MG63 (cell line): ENCODE measurements at regions not wholly inside any gene's neighbourhood (a gene's known extent, or its start where the extent isn't known, plus 50 kb on each side); places are given as distances from the start of the nearest gene placed in this dataset.
A peak's percentile ranks its signal among the peaks of the same experiment; 100 is the strongest.
"Not testable (repeated sequence)": the region's sequence is repeated elsewhere in the genome, so short reads cannot be mapped to it uniquely, and the experiment has no call there.

Experiments used
- DNase-seq: peaks from one replicate; pipeline ENCODE4 v3.0.0-alpha.2; 2020
- H3K27me3 ChIP-seq: fragments of 250-450 bp; sonication (Bioruptor Pico); 2 replicates; pipeline ENCODE4 v1.5.1; 2020; ENCODE audit warnings: mild to moderate bottlenecking, moderate library complexity
- H3K36me3 ChIP-seq: fragments of 250-450 bp; sonication (Bioruptor Pico); 2 replicates; pipeline ENCODE4 v1.5.1; 2020; ENCODE audit warnings: mild to moderate bottlenecking, moderate library complexity
- H3K4me3 ChIP-seq: fragments of 250-450 bp; sonication (Bioruptor Pico); 2 replicates; pipeline ENCODE4 v1.5.1; 2020; ENCODE audit warnings: mild to moderate bottlenecking, moderate library complexity
- H3K9me3 ChIP-seq: fragments of 250-450 bp; sonication (Bioruptor Pico); 2 replicates; pipeline ENCODE4 v1.5.1; 2020; ENCODE audit warnings: mild to moderate bottlenecking, moderate library complexity

GRCh38 chr1:55520861-55521260 is 305.7 kb upstream of the USP24 start:
- no peak for DNase-seq
- no peak overlapping the region for H3K4me3 ChIP-seq
- H3K9me3 ChIP-seq, result no peaks in the 10 kb centered on the region
- no peaks in the 10 kb centered on the region for H3K36me3 ChIP-seq
- H3K27me3 ChIP-seq, result no peaks in the 10 kb centered on the region

- no peaks in the 10 kb centered on the region for H3K9me3 ChIP-seq
- H3K36me3 ChIP-seq, result no peaks in the 10 kb centered on the region
- H3K4me3 ChIP-seq, result no peak overlapping the region
- DNase-seq, result no peak
- no peaks in the 10 kb centered on the region for H3K27me3 ChIP-seq
These were observed 304.9 kb upstream of the USP24 start for GRCh38 chr1:55519937-55520683.

DNA sequence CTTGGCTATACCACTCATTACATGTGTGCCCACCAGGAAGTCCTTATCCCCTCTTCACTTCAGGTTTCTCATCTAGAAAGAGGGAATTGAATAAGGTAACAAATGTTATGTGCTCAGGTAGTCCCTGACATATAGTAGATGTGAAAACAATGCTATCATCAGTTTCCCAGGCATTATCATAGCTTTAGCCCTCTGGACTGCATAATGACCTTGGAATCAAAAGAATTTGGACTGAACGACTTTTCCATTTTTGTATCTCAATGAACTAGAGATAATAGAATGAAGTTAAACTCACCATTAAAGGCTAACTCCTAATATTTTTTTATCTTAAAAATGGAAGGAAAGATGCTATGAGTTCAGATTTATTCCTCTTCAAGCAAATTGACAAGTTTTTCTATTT is 304.1 kb upstream of the USP24 start:
- Histone ChIP-seq H3K9me3 (no peaks in the 10 kb centered on the region), H3K27me3 (no peaks in the 10 kb centered on the region), H3K4me3 (no peak overlapping the region), H3K36me3 (no peaks in the 10 kb centered on the region)
- no peak for DNase-seq

GRCh38 chr1:55517036-55517435 is 301.9 kb upstream of the USP24 start:
- Histone ChIP-seq H3K9me3 (no peaks in the 10 kb centered on the region), H3K4me3 (no peak overlapping the region), H3K36me3 (no peaks in the 10 kb centered on the region), H3K27me3 (no peaks in the 10 kb centered on the region)
- DNase-seq, result no peak

- H3K36me3 ChIP-seq, DNase-seq, H3K27me3 ChIP-seq, H3K9me3 ChIP-seq, H3K4me3 ChIP-seq: not testable (repeated sequence)
These were observed 299.4 kb upstream of the USP24 start for GRCh38 chr1:55514571-55514970.

GRCh38 chr1:55512466-55512865 is 297.3 kb upstream of the USP24 start:
- Histone ChIP-seq H3K9me3 (no peaks in the 10 kb centered on the region), H3K4me3 (no peak overlapping the region), H3K36me3 (no peaks in the 10 kb centered on the region), H3K27me3 (no peaks in the 10 kb centered on the region)
- no peak for DNase-seq

- no peaks in the 10 kb centered on the region for H3K27me3 ChIP-seq
- no peaks in the 10 kb centered on the region for H3K9me3 ChIP-seq
- DNase-seq, result no peak
- no peaks in the 10 kb centered on the region for H3K36me3 ChIP-seq
- H3K4me3 ChIP-seq, result no peak overlapping the region
These were observed 292.4 kb upstream of the USP24 start for GRCh38 chr1:55507578-55507931.

DNA sequence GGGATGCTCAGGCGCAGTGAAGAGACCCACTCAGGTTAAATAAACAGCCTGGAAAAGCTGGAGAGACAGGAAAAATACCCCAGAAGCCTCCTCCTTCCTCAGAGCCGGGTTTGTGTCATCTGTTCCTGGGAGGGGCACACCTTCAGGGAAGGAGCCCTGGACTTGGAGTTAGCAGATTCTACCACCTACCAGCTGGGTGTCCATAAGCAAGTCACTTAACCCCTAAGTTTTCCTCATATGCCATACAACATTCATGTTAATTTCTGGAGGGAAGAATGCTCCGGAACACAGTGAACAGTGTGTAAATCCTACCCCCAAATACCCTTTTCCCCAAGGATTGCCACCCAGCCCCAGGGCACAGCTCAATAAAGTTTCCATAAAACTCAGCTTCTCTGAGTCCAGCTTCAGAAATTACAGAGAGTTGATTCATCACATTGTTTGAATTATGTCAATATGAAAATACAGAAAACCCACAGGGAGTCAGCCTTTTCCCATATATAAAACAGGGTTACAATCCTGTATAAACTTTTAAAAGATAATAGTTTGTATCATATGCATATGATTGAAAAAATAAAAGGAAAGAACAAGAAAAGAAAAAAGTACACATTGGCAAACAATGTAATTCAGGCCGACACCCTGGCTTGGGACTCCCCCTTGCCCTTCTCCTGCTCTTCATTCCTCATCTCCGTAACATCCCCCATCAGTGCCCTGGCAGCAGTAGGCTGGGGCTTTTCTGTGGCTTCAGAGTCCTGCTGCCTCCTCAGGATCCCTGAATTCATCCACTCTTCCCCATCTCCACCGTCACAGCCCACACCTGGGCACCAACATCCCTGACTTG is 291.8 kb upstream of the USP24 start:
- DNase-seq, result peak; percentile 47
- H3K36me3 ChIP-seq, result no peaks in the 10 kb centered on the region
- no peak overlapping the region for H3K4me3 ChIP-seq
- H3K9me3 ChIP-seq, result no peaks in the 10 kb centered on the region
- no peaks in the 10 kb centered on the region for H3K27me3 ChIP-seq

DNA sequence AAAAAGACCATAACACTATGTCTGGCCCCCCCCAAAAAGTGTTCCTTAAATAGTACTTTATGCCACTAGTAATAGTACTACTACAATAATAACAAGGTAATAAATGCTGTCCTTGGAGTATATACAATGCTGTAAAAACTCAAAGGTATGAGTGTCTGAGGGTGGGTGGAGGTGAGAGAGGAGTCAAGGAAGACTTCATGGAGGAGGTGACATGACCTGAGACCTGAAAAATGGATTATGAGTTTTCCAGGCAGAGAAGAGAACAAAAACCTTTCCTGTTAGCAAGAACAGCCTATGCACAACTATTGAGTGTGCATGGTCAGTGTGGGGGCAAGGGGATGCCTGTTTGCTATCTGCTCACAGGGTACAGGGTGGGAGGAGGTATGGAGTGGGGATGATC is 290.2 kb upstream of the USP24 start:
- Histone ChIP-seq H3K27me3 (no peaks in the 10 kb centered on the region), H3K36me3 (no peaks in the 10 kb centered on the region), H3K9me3 (no peaks in the 10 kb centered on the region), H3K4me3 (no peak overlapping the region)
- DNase-seq, result no peak

DNA sequence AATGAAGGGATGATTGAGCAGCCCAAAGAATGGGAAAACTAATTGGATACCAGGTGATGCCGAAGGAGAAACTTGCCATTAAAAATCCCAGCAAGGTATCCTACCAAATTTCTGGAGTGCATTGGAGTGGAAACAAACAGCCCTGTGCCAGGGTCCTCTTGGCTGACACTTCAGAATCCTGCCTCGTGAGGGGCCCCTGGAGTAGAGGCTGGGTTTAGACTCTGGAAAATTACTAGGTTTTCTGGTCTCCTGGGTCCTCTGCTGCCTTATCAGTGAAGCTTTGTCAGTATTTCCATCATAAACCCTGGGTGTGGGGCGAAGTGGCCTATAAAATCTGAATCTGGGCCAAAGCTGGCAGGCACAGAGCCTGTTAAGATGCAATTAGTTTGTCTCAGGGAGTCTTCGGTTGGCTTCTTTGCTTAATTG is 289.2 kb upstream of the USP24 start:
- no peak for DNase-seq
- H3K27me3 ChIP-seq, result no peaks in the 10 kb centered on the region
- H3K4me3 ChIP-seq, result no peak overlapping the region
- no peaks in the 10 kb centered on the region for H3K9me3 ChIP-seq
- H3K36me3 ChIP-seq, result no peaks in the 10 kb centered on the region

DNA sequence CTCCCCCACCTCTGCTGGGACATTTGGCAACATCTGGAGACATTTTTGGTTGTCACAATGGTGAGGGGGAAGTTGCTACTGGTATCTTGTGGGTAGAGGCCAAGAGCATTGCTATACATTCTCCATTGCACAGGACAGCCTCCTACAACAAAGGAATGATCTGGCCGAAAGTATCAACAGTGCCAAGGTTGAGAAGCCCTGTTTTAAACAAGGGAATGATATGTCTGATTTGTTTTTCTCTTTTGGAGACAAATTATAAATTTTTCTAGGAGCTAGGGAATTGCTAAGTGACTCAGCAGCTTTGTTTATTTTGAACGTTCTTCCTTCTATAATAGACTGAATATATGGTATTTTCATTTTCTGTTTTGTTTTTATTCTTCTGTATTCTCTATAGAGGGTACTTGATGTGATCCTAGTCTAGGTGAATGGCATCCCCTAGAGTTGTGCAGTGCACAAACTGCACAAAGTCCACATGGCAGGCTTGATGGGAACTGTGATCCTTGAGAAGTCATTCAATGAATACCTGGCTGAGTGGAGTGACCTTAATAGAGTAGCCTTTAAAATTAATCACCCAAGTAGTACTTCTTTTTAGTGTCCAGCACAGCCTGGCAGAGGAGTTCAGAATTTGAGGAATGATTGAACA is 288.6 kb upstream of the USP24 start:
- Histone ChIP-seq H3K9me3 (no peaks in the 10 kb centered on the region), H3K27me3 (no peaks in the 10 kb centered on the region), H3K4me3 (no peak overlapping the region), H3K36me3 (no peaks in the 10 kb centered on the region)
- peak; percentile 26 for DNase-seq

DNA sequence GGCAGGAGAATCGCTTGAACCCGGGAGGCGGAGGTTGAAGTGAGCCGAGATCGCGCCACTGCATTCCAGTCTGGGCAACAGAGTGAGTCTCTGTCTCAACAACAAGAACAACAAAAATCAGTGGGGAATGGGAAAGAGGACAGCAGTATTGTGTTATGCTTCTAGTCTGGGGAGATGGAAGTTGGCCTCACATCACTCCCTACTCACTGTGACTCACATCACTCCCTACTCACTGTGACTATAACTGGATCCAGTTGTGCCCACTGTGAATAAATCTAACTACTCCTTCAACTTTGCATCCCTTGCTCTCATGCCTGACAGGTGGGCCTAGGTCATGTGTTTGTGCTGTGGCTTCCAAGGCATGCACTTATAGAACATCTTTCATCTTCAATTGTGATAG is 285.4 kb upstream of the USP24 start:
- peak; percentile 14 for DNase-seq
- Histone ChIP-seq H3K4me3 (no peak overlapping the region), H3K36me3 (no peaks in the 10 kb centered on the region)

GRCh38 chr1:55490547-55490946 is 275.4 kb upstream of the USP24 start:
- Histone ChIP-seq H3K27me3 (no peaks in the 10 kb centered on the region), H3K9me3 (no peaks in the 10 kb centered on the region), H3K36me3 (no peaks in the 10 kb centered on the region), H3K4me3 (no peak overlapping the region)
- DNase-seq, result no peak

More for the DNA sequence above, 285.4 kb upstream of the USP24 start:
- Histone ChIP-seq H3K27me3 (no peaks in the 10 kb centered on the region), H3K9me3 (no peaks in the 10 kb centered on the region)

DNA sequence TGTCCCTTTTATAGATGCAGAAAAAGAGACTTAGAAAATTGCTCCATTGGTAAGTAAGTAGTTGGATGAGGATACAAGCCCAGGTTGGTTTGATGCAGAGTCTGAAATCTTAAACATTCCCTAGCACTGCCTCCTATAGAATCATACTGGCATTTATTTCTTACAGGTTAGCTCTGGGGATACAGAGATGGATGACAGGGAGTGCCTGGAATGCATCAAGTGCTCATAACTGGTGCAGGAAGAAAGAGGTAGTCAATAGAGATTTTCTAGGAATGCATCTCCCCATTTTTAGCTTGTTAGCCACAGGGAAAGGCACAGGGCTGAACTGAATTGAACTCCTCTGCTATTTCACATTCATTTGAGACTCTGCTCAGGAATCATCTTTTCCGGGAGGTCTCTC is 269.0 kb upstream of the USP24 start:
- Histone ChIP-seq H3K4me3 (no peak overlapping the region), H3K9me3 (peaks cover 4% of the 10 kb centered on the region; the same call in 1 of the 2 replicates), H3K27me3 (no peaks in the 10 kb centered on the region), H3K36me3 (no peaks in the 10 kb centered on the region)
- DNase-seq, result no peak

DNA sequence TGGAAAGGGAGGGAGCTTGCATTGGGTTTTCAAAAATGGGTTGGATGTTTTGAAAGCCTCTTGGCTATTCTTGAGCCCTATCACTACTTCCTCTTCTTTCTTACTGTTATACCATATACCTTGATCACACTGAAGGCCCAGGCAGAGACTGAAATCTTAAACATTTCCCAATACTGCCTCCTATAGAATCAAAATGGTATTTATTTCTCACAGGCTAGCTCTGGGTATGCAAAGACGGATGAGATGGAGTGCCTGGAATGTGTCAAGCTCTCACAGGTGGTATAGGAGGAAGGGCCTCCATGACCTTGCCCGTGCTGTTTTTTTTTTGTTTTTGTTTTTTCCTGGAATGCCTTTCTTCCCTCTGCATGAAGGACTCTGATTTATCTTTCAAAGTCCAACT is 268.4 kb upstream of the USP24 start:
- Histone ChIP-seq H3K27me3 (no peaks in the 10 kb centered on the region), H3K4me3 (no peak overlapping the region), H3K9me3 (peaks cover 9% of the 10 kb centered on the region), H3K36me3 (no peaks in the 10 kb centered on the region)
- DNase-seq, result no peak

GRCh38 chr1:55481634-55482033 is 266.5 kb upstream of the USP24 start:
- no peak overlapping the region for H3K4me3 ChIP-seq
- H3K27me3 ChIP-seq, result no peaks in the 10 kb centered on the region
- peak; percentile 66 for DNase-seq
- no peaks in the 10 kb centered on the region for H3K36me3 ChIP-seq
- peaks cover 10% of the 10 kb centered on the region for H3K9me3 ChIP-seq

DNA sequence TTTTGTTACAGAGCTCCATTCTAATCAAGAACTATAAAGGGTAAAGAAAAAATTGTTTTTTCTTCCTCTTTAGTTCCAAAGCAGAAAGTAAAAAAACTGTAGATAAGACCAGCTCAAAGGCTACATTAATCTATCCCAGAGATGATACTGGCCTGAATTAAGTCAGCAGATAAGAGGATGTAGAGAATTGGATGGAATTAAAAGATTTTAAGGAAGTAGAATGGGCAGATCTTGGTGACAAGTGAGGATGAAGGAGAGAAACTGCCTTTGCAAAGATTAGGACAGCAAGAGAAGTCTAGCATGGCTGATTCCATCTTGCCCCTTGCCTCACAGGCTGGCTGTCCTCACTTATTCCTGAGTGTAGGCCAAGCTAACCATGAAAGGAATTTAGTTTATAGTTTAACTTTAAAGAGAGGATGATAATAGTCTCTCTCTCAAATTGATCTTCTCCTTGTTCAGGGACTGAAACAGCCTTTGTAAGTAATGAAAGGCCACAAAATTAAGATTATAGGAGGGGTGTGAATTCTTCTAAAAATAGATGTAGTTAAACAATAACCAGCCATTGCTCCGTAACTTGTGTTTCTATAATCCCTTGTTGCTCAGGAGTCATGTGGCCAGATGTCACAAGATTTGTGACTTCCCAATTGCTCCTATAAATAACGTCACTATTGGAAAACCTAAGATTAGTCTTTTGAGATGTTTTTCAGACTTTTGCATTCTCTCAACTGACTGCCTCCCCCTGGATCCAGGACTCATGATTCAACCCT is 265.0 kb upstream of the USP24 start:
- no peak overlapping the region for H3K4me3 ChIP-seq
- DNase-seq, result no peak
- H3K36me3 ChIP-seq, result no peaks in the 10 kb centered on the region
- no peaks in the 10 kb centered on the region for H3K27me3 ChIP-seq
- H3K9me3 ChIP-seq, result peaks cover 10% of the 10 kb centered on the region
